Epithelial cell of esophagus (primary cell): ENCODE measurements at regions not wholly inside any gene's neighbourhood (a gene's known extent, or its start where the extent isn't known, plus 50 kb on each side); places are given as distances from the start of the nearest gene placed in this dataset.
"Not testable (repeated sequence)": the region's sequence is repeated elsewhere in the genome, so short reads cannot be mapped to it uniquely, and the experiment has no call there.

ENCODE experiments used
- DNase-seq: peaks from one replicate; pipeline ENCODE4 v3.0.0; 2010; ENCODE audit warnings: low read depth
- H3K4me3 ChIP-seq: 2 replicates; pipeline ENCODE4 v1.5.1; 2011; ENCODE audit warnings: mild to moderate bottlenecking, low read length, control low read depth
- CTCF ChIP-seq: IDR thresholded peaks from 2 replicates; pipeline ENCODE4 v1.5.1; 2011; ENCODE audit warnings: low read depth, mild to moderate bottlenecking, low read length, control low read depth, inconsistent platforms; ENCODE audit not compliant: insufficient read depth; ENCODE audit errors: missing control alignments

- H3K4me3 ChIP-seq: no peak overlapping the region
- TF ChIP-seq CTCF: no peak
- no peak for DNase-seq
These were observed 515.7 kb downstream of the ETNK1 start for GRCh38 chr12:23140710-23141109.

GRCh38 chr12:23141335-23141734 is 516.4 kb downstream of the ETNK1 start:
- TF ChIP-seq CTCF: no peak
- H3K4me3 ChIP-seq: no peak overlapping the region
- DNase-seq: no peak

- DNase-seq, H3K4me3 ChIP-seq: not testable (repeated sequence)
These were observed 521.1 kb downstream of the ETNK1 start for GRCh38 chr12:23146070-23146469.

- no peak overlapping the region for H3K4me3 ChIP-seq
- no peak for DNase-seq
- no peak for TF ChIP-seq CTCF
These were observed 543.5 kb downstream of the ETNK1 start for GRCh38 chr12:23168459-23168858.

GRCh38 chr12:23169012-23169695 is 544.2 kb downstream of the ETNK1 start:
- no peak overlapping the region for H3K4me3 ChIP-seq
- no peak for DNase-seq
- no peak for TF ChIP-seq CTCF

GRCh38 chr12:23169696-23170013 is 544.7 kb downstream of the ETNK1 start:
- no peak for TF ChIP-seq CTCF
- no peak overlapping the region for H3K4me3 ChIP-seq
- DNase-seq: no peak

GRCh38 chr12:23174917-23175316 is 549.9 kb downstream of the ETNK1 start:
- H3K4me3 ChIP-seq: no peak overlapping the region
- TF ChIP-seq CTCF: no peak
- no peak for DNase-seq
